Fibroblast of lung (primary cell): ENCODE measurements at regions not wholly inside any gene's neighbourhood (a gene's known extent, or its start where the extent isn't known, plus 50 kb on each side); places are given as distances from the start of the nearest gene placed in this dataset.
A peak's percentile ranks its signal among the peaks of the same experiment; 100 is the strongest.

Experiments used
- DNase-seq, 2 donors: peaks; one replicate each; pipeline versions ENCODE4 v3.0.0 to v3.0.0-alpha.2; 2010; ENCODE audit warnings: low read depth in 2 of 2
- H2AFZ ChIP-seq: 2 replicates; pipeline ENCODE4 v1.5.1; 2012; ENCODE audit warnings: low read length, control low read depth, inconsistent platforms
- H3K27ac ChIP-seq: 2 replicates; pipeline ENCODE4 v1.5.1; 2011; ENCODE audit warnings: low read length, control low read depth; ENCODE audit not compliant: insufficient read depth
- H3K27me3 ChIP-seq: 2 replicates; pipeline ENCODE4 v1.5.1; 2011; ENCODE audit warnings: mild to moderate bottlenecking, low read length; ENCODE audit not compliant: control insufficient read depth, insufficient read depth
- H3K36me3 ChIP-seq: 2 replicates; pipeline ENCODE4 v1.5.1; 2011; ENCODE audit warnings: low read length; ENCODE audit not compliant: control insufficient read depth, insufficient read depth
- H3K4me1 ChIP-seq: 2 replicates; pipeline ENCODE4 v1.5.1; 2011; ENCODE audit warnings: low read length; ENCODE audit not compliant: control insufficient read depth, insufficient read depth; ENCODE audit errors: extremely low read depth
- H3K4me2 ChIP-seq: 2 replicates; pipeline ENCODE4 v1.5.1; 2011; ENCODE audit warnings: low read length, control low read depth; ENCODE audit not compliant: insufficient read depth; ENCODE audit errors: extremely low read depth
- H3K4me3 ChIP-seq, 4 experiments: fragments of 200-600 bp in 1 of 4; sonication (generic) in 1 of 4; replicated peaks in 1 of 4; 2 replicates each; pipeline ENCODE4 v1.5.1; 2011 to 2016; ENCODE audit warnings: low read length in 4 of 4, low read depth in 3 of 4, mild to moderate bottlenecking in 3 of 4, control low read depth in 2 of 4, inconsistent platforms in 1 of 4, mixed read lengths in 1 of 4; ENCODE audit not compliant: insufficient read depth in 1 of 4; ENCODE audit errors: control extremely low read depth in 1 of 4
- H3K79me2 ChIP-seq: 2 replicates; pipeline ENCODE4 v1.5.1; 2012; ENCODE audit warnings: mild to moderate bottlenecking, low read length, inconsistent platforms; ENCODE audit not compliant: control insufficient read depth, insufficient read depth
- H3K9ac ChIP-seq: 2 replicates; pipeline ENCODE4 v1.5.1; 2011; ENCODE audit warnings: mild to moderate bottlenecking, low read length, control low read depth; ENCODE audit not compliant: insufficient read depth
- H3K9me3 ChIP-seq: 2 replicates; pipeline ENCODE4 v1.5.1; 2012; ENCODE audit warnings: low read depth, low read length; ENCODE audit not compliant: control insufficient read depth, insufficient read depth
- H4K20me1 ChIP-seq: 2 replicates; pipeline ENCODE4 v1.5.1; 2011; ENCODE audit warnings: low read length; ENCODE audit not compliant: control insufficient read depth, insufficient read depth; ENCODE audit errors: extremely low read depth
- EZH2 ChIP-seq: IDR thresholded peaks from 2 replicates; pipeline ENCODE4 v1.5.1; 2012; ENCODE audit warnings: low read length, control low read depth, mild to moderate bottlenecking; ENCODE audit errors: missing control alignments
- TF ChIP-seq, protein P1 (sequence below), 2 donors: IDR thresholded peaks in 1 of 2; conservative IDR thresholded peaks in 1 of 2; 1 replicate in 1 of 2; 2 replicates in 1 of 2; pipeline ENCODE4 v1.5.1; 2011 to 2012; ENCODE audit warnings: low read length in 2 of 2, control low read depth in 1 of 2, inconsistent platforms in 1 of 2, low read depth in 1 of 2, mild to moderate bottlenecking in 1 of 2

GRCh38 chr4:156596706-156597329 lies 374.8 kb downstream of the PDGFC start:
- Histone ChIP-seq H3K79me2 (no peaks in the 10 kb centered on the region), H3K4me3 (no peak overlapping the region), H3K4me1 (no peaks in the 10 kb centered on the region), H3K27ac (no peak overlapping the region), H3K36me3 (no peaks in the 10 kb centered on the region), H3K9me3 (no peaks in the 10 kb centered on the region), H3K9ac (no peak overlapping the region), H3K4me2 (no peak overlapping the region), H3K27me3 (no peaks in the 10 kb centered on the region), H2AFZ (no peak overlapping the region), H4K20me1 (no peaks in the 10 kb centered on the region)
- DNase-seq, result no peak
- TF ChIP-seq, protein P1, sequence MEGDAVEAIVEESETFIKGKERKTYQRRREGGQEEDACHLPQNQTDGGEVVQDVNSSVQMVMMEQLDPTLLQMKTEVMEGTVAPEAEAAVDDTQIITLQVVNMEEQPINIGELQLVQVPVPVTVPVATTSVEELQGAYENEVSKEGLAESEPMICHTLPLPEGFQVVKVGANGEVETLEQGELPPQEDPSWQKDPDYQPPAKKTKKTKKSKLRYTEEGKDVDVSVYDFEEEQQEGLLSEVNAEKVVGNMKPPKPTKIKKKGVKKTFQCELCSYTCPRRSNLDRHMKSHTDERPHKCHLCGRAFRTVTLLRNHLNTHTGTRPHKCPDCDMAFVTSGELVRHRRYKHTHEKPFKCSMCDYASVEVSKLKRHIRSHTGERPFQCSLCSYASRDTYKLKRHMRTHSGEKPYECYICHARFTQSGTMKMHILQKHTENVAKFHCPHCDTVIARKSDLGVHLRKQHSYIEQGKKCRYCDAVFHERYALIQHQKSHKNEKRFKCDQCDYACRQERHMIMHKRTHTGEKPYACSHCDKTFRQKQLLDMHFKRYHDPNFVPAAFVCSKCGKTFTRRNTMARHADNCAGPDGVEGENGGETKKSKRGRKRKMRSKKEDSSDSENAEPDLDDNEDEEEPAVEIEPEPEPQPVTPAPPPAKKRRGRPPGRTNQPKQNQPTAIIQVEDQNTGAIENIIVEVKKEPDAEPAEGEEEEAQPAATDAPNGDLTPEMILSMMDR (conservative IDR thresholded peaks at IDR 0.05 in 1 of 2, IDR thresholded peaks at IDR 0.05 in 1 of 2; ENCODE audit: low read depth in 1 of 2, low read length in 2 of 2), result no peak
- no peak for TF ChIP-seq EZH2

- Histone ChIP-seq H3K4me3 (no peak overlapping the region), H3K36me3 (no peaks in the 10 kb centered on the region), H3K4me1 (no peaks in the 10 kb centered on the region), H3K9me3 (no peaks in the 10 kb centered on the region), H3K4me2 (no peak overlapping the region), H3K27ac (no peak overlapping the region), H3K79me2 (no peaks in the 10 kb centered on the region), H3K27me3 (no peaks in the 10 kb centered on the region), H3K9ac (no peak overlapping the region), H2AFZ (no peak overlapping the region), H4K20me1 (no peaks in the 10 kb centered on the region)
- TF ChIP-seq, protein P1 (conservative IDR thresholded peaks at IDR 0.05 in 1 of 2, IDR thresholded peaks at IDR 0.05 in 1 of 2; ENCODE audit: low read depth in 1 of 2, low read length in 2 of 2), result no peak
- TF ChIP-seq EZH2, result no peak
- peak in 1 of 2 donors; percentile 88 for DNase-seq
These were observed 375.6 kb downstream of the PDGFC start for GRCh38 chr4:156596026-156596425.

- H3K4me1 ChIP-seq, result no peaks in the 10 kb centered on the region
- no peaks in the 10 kb centered on the region for H3K36me3 ChIP-seq
- no peak overlapping the region for H3K27ac ChIP-seq
- no peaks in the 10 kb centered on the region for H3K9me3 ChIP-seq
- H4K20me1 ChIP-seq, result no peaks in the 10 kb centered on the region
- no peak overlapping the region for H3K4me3 ChIP-seq
- no peaks in the 10 kb centered on the region for H3K27me3 ChIP-seq
- no peaks in the 10 kb centered on the region for H3K79me2 ChIP-seq
- H3K4me2 ChIP-seq, result no peak overlapping the region
- H3K9ac ChIP-seq, result no peak overlapping the region
- H2AFZ ChIP-seq, result no peak overlapping the region
- TF ChIP-seq, protein P1 (conservative IDR thresholded peaks at IDR 0.05 in 1 of 2, IDR thresholded peaks at IDR 0.05 in 1 of 2; ENCODE audit: low read depth in 1 of 2, low read length in 2 of 2), result no peak
- no peak for TF ChIP-seq EZH2
- no peak for DNase-seq
These were observed 376.6 kb downstream of the PDGFC start for GRCh38 chr4:156595041-156595440.
